DMS79 treated with DMSO at 0.1 percent for 48 hours (cell line): ENCODE measurements at regions not wholly inside any gene's neighbourhood (a gene's known extent, or its start where the extent isn't known, plus 50 kb on each side); places are given as distances from the start of the nearest gene placed in this dataset.
A peak's percentile ranks its signal among the peaks of the same experiment; 100 is the strongest.

ENCODE experiments used
- DNase-seq: peaks from one replicate; lab custom pipeline; 2025; lab: John Stamatoyannopoulos, UW

DNA sequence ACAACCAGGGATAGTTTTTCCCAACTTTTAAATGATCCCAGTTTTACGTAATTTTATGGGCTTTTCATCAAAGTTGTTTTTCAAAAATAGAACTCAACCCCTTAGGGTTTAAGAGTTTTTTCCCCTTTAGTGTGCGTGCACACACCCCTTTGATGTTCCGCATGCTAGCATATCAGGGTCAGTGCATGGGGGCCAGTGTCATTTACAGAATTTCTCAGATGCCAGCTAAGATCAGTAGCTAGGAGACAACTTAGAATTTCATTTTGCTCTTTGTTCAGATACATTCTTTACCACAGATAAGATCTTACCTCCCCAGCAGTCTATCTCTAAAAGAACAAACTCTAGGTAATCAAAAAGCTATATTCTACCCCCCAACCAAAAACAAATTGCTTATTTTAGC lies 238.5 kb upstream of the SASH1 start:
- DNase-seq = no peak

DNA sequence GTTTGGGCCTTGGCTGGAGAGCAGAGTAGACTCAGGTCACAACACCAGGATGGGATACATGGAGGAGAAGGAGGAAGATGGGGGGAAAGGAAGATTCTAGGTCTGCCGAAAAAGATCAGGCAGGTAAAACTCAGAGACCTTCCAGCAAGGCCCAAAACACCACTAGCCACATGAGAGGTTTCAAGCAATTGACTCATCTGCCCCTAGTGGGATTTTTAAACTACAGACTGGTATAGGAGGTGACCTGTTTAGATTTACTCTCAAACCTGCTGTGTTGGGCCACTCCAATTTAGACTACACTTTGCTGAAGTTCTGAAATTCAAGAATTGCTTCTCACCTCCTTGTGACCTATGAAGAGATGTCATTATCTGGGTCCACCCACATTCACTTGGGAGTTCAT lies 236.9 kb upstream of the SASH1 start:
- DNase-seq = no peak

DNA sequence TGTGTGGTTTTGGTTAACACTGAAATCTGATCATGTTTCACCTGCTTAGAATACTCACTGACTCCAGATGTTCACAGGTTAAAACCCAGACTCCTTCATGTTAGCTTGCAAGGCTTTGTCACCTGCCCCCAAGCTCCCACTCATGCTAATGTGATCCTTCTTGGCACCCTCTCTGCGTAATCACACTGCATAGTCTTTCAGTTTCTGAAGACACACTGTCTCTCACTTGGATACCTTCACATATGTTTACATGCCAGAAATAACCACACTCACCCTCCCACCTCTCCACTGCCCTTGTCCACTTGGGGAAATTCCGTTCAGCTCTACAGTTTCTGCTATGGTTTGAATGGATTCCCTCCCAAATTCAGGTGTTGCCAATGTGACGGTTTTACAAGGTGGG lies 234.7 kb upstream of the SASH1 start:
- DNase-seq = no peak

DNA sequence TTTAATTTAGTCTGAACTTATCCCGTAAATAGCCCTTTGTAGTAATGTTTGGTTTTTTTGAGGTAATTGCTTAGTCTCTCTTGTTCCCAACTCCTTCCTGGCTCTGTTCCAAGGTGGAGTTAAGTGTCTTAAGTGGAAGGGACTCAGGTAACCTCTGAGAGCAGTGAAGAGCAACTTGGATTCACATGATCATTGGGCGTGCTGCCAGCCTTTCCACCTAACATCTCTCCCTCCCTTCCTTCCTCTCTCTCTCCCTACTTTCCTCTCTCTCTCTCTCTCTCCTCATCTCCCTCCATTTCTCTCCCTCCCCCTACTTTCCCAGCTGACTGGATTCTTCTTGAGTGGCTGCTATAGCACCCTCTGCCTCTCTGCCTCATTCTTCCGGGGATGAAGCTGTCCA lies 232.9 kb upstream of the SASH1 start:
- DNase-seq = peak; percentile 85

DNA sequence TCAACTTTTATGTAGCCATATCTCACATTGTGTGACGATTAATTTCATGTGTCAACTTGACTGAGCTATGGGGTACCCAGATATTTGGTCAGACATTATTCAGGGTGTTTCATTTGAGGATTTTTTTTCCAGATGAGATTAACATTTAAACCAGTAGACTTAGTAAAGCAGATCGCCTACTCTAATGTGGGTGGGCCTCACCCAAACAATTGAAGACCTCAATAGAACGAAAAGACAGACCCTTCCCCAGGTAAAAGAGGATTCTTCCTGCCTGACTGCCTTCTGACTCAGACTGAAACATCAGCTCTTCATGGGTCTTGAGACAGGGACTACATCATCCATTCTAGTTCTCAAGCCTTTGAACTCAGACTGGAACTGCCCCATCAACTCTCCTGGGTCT lies 231.7 kb upstream of the SASH1 start:
- no peak for DNase-seq

DNA sequence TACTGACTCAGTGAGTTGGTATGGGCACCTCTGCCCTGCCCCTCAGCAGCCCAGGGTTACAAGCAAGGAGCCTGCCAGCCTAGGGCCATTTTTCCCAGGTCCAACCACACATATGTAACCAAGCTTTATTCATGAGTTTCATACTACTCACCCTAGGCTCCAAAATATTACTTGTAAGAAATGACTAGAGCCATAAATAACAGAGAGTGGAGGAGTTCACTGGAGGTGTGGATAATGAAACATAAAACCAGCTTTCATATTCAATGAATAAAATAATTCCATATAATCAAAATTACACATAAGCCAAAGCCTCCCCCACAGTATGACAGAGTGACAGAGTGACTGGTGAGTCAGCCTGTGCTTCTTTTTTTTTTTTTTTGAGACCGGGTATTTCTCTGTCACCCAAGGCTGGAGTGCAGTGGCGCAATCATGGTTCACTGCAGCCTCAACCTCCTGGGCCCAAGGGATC lies 229.8 kb upstream of the SASH1 start:
- no peak for DNase-seq

DNA sequence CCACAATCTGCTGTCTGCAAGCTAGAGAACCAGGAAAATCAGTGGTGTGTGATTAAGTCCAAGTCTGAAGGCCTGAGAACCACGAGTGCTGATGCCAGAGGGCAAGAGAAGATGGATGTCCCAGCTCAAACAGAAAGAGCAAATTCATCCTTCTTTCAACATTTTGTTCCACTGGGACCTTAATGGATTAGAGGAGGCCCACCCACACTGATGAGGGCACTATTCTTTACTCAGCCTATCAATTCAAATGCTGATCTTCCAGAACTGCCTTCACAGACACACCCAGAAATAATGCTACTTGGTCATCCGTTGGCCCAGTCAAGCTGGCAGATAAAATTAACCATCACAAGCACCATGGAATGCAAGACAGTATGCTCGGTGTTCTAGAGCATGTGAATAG lies 226.6 kb upstream of the SASH1 start:
- DNase-seq = no peak

DNA sequence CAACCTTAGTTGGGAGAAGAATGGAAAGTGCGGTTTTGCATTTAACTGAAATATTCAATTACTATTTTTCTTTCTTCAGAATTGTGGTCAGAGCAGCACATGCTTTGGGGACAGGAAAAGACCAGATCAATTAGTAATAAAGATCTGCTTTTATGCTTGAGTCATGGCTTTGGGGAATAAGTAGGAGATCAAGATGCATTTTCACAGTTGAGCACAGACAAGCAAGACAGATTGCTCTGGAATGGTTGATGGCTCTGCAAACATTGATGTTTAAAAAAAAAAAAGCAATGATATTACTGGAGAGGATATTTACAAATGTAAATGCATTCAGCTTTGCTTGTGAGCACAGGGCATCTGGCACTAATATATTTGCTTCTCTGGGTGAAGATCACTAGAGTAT lies 224.4 kb upstream of the SASH1 start:
- DNase-seq = no peak

DNA sequence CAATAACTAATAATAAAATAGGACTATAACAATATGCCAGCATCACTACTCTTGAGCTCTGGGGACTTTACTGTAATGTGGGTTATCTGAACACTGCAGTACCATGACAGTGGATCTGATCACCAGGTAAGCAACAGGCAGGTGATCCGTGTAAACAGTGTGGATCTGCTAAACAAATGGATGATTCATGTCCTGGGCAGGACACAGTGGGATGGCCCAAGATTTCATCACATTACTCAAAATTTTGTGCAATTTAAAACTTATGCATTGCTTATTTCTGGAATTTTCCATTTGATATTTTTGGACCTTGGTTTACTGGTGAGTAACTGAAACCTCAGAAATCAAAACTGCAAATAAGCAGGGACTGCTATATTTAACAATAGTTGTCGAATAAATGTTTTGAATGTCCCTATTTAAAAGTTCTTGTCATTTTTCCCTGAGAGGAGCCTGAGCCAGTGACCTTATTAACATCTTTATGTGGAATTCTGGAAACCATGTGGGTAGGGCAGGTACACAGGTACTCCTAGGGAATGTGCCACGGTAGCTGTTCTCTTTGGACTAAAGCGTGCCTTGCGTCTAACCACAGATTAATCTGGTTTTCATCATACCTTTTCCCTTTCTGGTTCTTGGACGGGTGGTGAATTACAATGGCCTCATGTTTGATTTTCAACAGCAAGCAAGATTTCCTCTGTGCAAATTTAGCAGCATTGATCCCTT lies 214.5 kb upstream of the SASH1 start:
- no peak for DNase-seq

DNA sequence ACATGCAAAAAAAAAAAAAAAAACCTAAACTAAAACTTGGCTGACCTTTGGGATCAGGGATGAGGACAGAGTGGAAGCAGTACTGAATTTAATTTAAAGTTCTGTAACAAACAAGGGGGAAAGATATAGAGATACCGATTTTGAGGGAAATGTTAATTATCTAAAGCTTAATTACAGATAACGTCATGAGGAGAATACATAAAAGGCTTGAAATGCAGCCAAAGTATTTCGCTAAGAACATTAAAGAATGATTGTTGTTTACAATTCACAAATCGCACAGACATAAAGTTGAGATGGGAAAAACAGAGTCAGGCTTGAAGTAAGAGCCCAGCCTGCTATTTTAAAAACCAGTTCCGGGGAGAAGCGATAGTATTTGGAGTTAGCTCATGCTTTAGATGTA lies 208.0 kb upstream of the SASH1 start:
- DNase-seq = no peak

DNA sequence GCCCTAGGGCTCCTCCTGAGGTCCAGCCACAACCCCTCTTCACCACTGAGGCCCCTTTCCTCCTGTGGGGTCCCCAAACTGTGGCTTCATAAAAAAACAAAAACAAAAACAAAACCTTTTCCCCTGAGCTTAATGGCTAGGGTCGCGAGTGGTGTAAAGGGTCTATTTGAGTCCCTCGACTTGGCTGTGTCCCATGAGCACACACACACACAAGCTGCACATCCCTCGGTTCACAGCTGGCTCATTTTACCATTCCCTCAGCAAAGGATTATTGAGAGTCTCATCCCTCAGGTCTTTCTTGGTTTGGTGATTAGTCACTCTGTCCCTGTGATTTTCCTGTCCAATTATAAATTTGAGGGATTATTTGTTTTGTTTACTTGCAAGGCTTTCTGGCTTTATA lies 206.1 kb upstream of the SASH1 start:
- DNase-seq = no peak

DNA sequence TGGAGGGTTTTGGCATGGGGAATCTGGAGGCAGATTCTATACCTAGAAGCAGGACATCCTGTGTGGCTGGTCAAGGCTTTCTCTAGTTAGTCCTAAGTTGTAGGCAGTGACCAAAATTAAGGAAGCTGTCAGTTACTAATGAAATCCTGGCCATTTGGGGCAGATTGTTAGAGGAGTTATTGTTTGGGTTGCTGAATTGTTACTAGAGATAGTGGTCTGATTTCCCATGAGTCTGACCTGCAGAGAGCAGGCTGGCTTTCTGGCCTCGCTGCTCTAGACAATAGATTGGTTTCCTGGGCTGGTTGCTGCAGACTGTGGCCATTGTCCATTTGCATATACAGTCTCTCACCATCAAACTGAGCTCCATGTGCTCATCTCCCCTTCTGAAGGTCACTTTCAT lies 205.0 kb upstream of the SASH1 start:
- no peak for DNase-seq

DNA sequence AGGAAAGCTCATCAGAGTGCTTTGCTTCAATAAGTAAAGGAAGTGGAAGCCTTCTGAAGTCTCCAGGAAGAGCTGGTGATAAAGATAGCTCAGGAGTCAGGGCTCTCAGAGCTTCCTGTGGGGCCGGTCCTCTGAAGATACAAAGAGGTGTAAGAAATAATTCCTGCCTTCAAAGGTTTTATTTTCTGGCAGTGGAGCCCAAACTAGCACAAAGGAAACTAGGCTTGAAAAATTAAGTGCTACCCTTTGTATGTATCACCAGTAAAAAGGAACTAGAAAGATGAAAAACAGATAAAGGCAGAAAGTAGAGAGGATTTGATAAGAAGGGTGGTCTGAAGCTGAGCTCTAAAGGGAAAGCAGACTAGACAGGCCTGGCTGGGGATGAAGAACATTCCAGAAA lies 204.1 kb upstream of the SASH1 start:
- DNase-seq = no peak

DNA sequence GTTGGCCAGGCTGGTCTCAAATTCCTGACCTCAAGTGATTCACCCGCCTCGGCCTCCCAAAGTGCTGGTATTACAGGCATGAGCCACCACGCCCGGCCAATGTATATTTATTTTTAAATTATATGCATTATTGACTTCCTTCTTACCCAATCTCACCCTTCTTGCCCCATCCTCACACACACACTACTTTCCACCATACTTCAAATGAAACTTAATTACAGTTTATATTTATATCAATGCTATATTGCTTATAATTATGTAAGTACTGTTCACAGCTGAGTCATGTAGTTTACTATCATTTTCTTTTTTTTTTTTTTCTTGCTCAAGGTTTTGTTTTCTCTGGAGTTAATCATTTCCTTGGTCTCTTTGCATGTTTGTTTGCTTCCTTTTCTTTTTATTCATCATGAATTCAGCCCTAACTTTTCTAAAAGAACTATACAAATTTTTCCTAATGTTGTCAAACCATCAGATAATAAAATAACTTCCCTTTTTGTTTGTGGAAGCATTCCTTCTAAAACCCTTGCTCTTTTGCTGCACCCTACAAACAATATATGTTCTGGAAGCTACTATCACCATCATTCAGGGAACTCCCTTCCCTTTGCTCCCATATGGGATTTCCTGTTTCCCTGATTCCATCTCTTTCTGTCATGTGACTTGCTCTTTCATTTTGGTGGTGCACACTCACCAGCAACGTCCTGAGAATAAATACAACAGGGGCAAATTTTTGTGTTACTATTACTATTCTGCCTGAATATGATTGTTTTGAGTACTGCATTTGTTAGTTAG lies 201.7 kb upstream of the SASH1 start:
- DNase-seq = no peak

DNA sequence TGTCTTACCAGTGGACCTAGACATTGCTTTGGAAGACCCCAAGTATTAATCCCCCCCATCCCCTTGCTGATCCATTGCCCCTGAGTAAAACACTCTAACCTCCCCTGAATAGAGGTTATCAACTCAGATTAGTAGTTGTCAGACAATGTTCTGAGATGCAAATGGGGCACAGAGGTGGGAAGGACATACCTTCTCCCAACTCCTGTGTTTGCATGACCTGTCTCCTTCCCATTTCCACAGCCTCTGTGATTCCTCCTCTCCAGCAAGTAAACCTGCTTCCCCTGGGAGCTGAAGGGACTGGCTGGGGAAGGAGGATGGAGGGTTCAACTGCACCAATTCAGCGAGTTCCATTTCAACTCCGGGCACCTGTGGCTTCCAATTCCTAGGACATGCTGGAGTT lies 199.8 kb upstream of the SASH1 start:
- no peak for DNase-seq

DNA sequence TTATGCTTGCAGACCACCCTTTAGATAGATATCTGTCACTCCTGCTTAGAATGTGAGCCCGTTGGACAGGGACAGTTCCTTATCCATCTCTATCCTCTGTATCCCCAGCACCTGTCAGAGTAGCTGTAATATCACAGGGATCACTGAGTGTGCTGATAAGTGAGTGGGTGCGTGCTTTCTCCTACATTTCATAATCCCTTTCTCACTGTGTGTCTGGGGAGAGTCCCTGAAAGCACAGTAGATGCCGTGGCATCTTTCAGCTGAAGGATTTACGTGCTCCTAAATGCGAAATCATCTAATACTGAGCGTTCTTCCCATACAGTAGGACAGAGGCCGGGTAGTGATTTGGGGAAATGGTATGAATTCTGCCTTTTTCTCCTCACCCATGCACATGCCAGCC lies 198.9 kb upstream of the SASH1 start:
- no peak for DNase-seq

DNA sequence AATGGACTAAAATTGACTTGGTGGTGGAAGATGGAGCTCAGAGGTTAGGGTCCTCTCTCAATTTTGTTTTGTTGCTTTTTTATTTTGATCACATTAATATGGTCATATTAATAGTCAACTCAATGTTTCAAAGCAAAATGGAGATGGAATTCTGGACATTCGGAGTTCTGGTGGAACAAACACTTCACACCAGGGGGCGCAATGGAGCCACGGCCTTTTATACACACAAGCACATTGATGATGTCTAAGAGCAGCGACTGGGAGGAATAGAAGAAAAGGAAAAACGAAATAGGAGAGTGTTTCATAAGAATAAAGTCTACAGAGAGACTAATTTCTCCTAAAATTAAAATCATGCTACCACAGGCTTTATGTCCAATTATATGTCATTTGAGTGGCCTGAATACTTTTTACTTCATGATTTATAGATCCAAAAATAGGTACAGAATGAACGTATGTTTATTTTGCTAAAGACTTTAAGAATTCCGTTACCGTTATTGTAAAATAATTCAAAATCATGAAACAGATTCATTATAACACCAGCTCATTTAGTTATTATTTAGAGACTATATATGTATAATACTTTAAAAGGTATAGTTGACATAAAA lies 197.6 kb upstream of the SASH1 start:
- no peak for DNase-seq

DNA sequence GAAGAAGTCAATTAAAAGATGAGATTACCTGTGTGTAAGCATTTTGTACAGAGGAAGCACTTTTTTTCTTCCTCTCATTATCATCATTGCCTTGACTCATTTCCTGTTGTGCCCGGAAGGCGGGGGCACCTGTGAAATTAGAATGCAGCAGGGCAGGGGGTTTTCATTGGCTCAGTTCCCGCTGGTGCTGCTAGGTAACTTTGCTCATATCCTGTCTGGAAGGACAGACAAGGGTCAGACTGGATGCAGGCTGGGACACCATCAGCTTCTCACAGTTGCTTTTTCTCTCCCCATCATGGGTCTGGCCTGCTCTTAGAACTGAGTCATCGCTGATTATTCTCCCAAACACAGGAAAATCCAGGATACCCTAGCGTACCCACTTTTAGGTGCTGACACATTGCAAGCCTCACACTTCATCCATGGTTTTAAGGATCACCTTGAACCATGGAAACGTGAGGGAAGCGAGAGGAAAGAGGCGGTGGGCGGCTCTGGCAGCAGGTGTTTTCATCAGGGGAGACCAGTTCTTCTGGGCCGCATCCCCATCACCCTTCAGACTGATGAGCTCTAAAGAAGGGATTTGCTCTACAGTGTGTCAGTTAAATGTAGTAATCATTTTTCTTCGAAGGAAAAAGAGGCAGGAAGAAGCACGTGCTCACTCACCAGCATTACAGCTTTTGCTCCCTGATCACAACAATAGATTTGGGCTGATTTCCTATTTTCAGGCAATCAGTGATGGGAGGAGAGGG lies 195.7 kb upstream of the SASH1 start:
- DNase-seq = no peak

DNA sequence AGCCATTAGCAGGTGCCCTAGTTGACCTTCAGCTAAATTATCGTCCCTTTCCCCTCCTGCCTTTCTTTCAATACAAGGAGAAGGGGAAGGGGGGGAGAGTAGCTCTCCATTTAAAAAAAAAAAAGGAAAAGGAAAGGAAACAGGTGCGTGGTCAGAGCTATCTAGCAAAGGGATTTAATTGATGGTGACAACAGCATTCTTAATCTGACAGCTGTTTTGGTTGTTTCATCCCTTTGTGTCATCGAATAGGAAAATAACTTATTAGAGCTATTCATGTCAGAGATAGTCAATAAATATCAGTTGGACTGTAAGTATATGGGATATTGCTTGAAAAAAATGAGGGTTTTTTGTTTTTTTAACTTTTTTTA lies 195.2 kb upstream of the SASH1 start:
- no peak for DNase-seq

DNA sequence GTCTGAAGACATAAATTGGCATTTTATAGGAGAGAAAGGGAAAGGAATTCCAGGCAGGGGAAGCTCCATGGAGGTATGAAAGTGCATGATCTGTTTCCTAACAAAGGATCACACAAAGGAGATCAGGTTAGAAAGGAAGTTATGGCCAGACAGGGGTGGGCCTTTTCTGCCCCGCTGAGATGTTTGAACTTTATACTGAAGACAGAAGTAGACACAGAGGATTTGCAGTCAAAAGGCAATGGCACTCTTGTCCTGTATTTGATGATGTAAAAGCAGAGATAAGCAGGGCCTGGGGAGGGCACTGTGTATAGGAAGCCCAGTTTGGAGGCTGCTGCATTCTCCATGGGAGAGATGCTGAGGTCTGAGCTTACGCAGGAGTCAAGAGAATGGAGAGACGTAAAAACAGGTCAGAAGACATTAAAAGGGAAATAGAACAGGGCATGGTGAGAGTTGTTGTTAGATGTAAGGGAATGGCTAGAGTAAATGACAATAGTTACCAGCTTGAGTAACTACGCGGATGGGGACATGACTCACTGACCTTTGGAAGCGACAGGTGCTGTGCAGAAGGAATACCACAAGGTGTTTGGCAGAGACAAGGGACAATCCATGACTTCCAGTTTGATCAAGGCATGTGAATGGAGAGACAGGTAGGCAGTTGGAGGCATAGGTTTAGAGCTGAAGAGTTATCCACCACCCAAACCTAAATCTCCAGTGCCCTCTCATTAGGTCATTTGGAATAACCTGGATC lies 190.6 kb upstream of the SASH1 start:
- no peak for DNase-seq

DNA sequence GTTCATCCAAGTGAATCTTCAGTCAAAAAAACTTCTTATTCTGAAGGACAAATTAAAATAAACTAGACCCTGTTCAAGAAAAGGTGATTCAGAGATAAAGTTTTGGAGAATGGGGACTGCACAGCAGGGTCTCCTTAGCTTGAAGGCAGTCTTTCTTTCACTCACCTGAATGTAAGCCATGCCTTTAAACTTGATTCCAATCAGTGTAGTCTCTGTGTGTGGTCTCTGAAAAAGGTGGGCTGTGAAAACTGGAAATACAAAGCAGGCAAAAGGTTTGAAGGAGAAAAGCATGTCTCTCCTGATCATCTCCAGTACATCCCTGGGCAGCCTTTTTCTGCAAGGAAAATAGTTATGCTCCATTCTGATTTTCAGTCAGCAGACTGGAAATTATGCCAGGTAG lies 188.0 kb upstream of the SASH1 start:
- no peak for DNase-seq

DNA sequence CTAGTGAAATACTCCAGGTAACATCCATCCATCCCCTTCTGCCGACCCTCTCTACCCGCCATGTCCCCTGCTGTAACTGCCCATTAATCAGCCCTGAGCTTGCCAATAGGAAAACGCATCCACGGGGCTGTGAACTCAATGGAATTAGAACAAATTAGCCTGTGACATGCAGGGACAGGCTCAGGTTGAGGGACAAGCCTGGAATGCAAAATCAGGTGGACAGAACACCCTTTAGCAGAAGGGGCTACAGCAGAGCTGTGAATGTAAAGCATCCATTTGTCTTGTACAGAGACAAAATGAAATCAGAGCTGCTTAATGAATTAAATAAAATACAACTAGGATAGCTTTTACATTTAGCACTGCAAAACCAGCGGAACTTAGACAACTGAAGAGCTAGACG lies 187.3 kb upstream of the SASH1 start:
- no peak for DNase-seq
